Activated CD8-positive, alpha-beta T cell treated with anti-CD3 and anti-CD28 coated beads for 36 hours (primary cell): ENCODE measurements at regions not wholly inside any gene's neighbourhood (a gene's known extent, or its start where the extent isn't known, plus 50 kb on each side); places are given as distances from the start of the nearest gene placed in this dataset.

Source experiments
- ATAC-seq: fragments of 200-7000 bp; cut with Tn5 transposase; one replicate; pipeline ENCODE4 v1.10.0; 2021; ENCODE audit warnings: mild to moderate bottlenecking, moderate library complexity
- CTCF ChIA-PET: fragments of 350-600 bp; sonication (Branson Sonifier 250); formaldehyde crosslinking; loops from one replicate; lab custom pipeline; 2021; ENCODE audit warnings: antibody characterized with exemption; lab: Charles Lee
- POLR2A ChIA-PET: fragments of 350-600 bp; sonication (Branson Sonifier 250); formaldehyde crosslinking; loops from one replicate; lab custom pipeline; 2021; ENCODE audit warnings: antibody characterized with exemption; lab: Charles Lee
- DNase-seq: peaks from one replicate; pipeline ENCODE4 v3.0.0-alpha.2; 2020
- H3K27ac Mint-ChIP-seq: one replicate; pipeline ENCODE4 v1.8.0; 2021; ENCODE audit warnings: mild to moderate bottlenecking, mixed read lengths
- H3K27me3 Mint-ChIP-seq: one replicate; pipeline ENCODE4 v1.8.0; 2021; ENCODE audit warnings: mixed read lengths
- H3K36me3 Mint-ChIP-seq: one replicate; pipeline ENCODE4 v1.8.0; 2021; ENCODE audit warnings: low read depth, mixed read lengths
- H3K4me1 Mint-ChIP-seq: one replicate; pipeline ENCODE4 v1.8.0; 2021; ENCODE audit warnings: low read depth, mixed read lengths
- H3K4me3 Mint-ChIP-seq: one replicate; pipeline ENCODE4 v1.8.0; 2021; ENCODE audit warnings: mild to moderate bottlenecking, moderate library complexity, mixed read lengths
- H3K9me3 Mint-ChIP-seq: one replicate; pipeline ENCODE4 v1.8.0; 2021; ENCODE audit warnings: mixed read lengths
- CTCF ChIP-seq: fragments of 200-600 bp; IDR thresholded peaks from one replicate; pipeline ENCODE4 v1.8.0; 2022; ENCODE audit warnings: antibody characterized with exemption, mild to moderate bottlenecking
- intact Hi-C: fragments of 100-400 bp; cut with micrococcal nuclease; formaldehyde crosslinking; loops from one replicate; pipeline ENCODE4 v1.10.0; 2022

- DNase-seq (no peak), ATAC-seq (no peak)
- ChIA-PET POLR2A (no interaction called here), CTCF (no interaction called here)
- intact Hi-C loops, result no loop called here
- no peak overlapping the region for H3K27ac Mint-ChIP-seq
- no peak overlapping the region for H3K4me3 Mint-ChIP-seq
- no peaks in the 10 kb centered on the region for H3K4me1 Mint-ChIP-seq
- H3K36me3 Mint-ChIP-seq, result no peaks in the 10 kb centered on the region
- no peak for TF ChIP-seq CTCF
- peaks cover 1% of the 10 kb centered on the region for H3K27me3 Mint-ChIP-seq
- H3K9me3 Mint-ChIP-seq, result peaks cover 16% of the 10 kb centered on the region
Measured at GRCh38 chr2:133812826-133813617, 244.8 kb upstream of the NCKAP5 start.

- DNase-seq, result no peak
- ATAC-seq, result no peak
- Mint-ChIP-seq H3K4me3 (no peak overlapping the region), H3K36me3 (no peaks in the 10 kb centered on the region), H3K4me1 (no peaks in the 10 kb centered on the region), H3K9me3 (peaks cover 9% of the 10 kb centered on the region), H3K27ac (no peak overlapping the region), H3K27me3 (peaks cover 3% of the 10 kb centered on the region)
- ChIA-PET CTCF (no interaction called here), POLR2A (no interaction called here)
- TF ChIP-seq CTCF, result no peak
- intact Hi-C loops, result no loop called here
Measured at GRCh38 chr2:133814890-133815289, 246.6 kb upstream of the NCKAP5 start.

- no peak for ATAC-seq
- DNase-seq, result no peak
- CTCF ChIA-PET, result no interaction called here
- H3K4me3 Mint-ChIP-seq, result no peak overlapping the region
- POLR2A ChIA-PET, result no interaction called here
- H3K9me3 Mint-ChIP-seq, result peaks cover 3% of the 10 kb centered on the region
- no peak overlapping the region for H3K27ac Mint-ChIP-seq
- peaks cover 2% of the 10 kb centered on the region for H3K27me3 Mint-ChIP-seq
- no peaks in the 10 kb centered on the region for H3K4me1 Mint-ChIP-seq
- H3K36me3 Mint-ChIP-seq, result no peaks in the 10 kb centered on the region
- intact Hi-C loops, result no loop called here
- no peak for TF ChIP-seq CTCF
Measured at GRCh38 chr2:133816037-133816436, 247.8 kb upstream of the NCKAP5 start.

- TF ChIP-seq CTCF, result no peak
- POLR2A ChIA-PET, result interaction anchor here (0.7 kb wide), 1 partner anchor 1584 kb away, joined by 3 read pairs; no protein-coding TSS in a partner anchor
Measured at GRCh38 chr2:133817680-133818566, 249.7 kb upstream of the NCKAP5 start.

More at GRCh38 chr2:133817680-133818566, 249.7 kb upstream of the NCKAP5 start:
- Mint-ChIP-seq H3K27ac (no peak overlapping the region), H3K9me3 (no peaks in the 10 kb centered on the region), H3K4me3 (no peak overlapping the region), H3K27me3 (peaks cover 2% of the 10 kb centered on the region), H3K4me1 (no peaks in the 10 kb centered on the region), H3K36me3 (no peaks in the 10 kb centered on the region)
- no peak for DNase-seq
- intact Hi-C loops, result no loop called here
- no peak for ATAC-seq
- CTCF ChIA-PET, result interaction anchor here (1.5 kb wide), 1 partner anchor 27 kb away, joined by 3 read pairs; no protein-coding TSS in a partner anchor
